Cardiac muscle cell (in vitro differentiated cells and primary cell): ENCODE measurements at regions not wholly inside any gene's neighbourhood (a gene's known extent, or its start where the extent isn't known, plus 50 kb on each side); places are given as distances from the start of the nearest gene placed in this dataset.

Source experiments
- DNase-seq, 2 donors: peaks; one replicate each; pipeline versions ENCODE4 v3.0.0 to v3.0.0-alpha.2; 2010 to 2017; ENCODE audit warnings: low read depth in 1 of 2, low spot score in 1 of 2
- H3K27ac ChIP-seq: fragments of 200-600 bp; sonication (generic); 2 replicates; pipeline ENCODE4 v1.5.1; 2016
- H3K27me3 ChIP-seq: fragments of 200-600 bp; sonication (generic); 2 replicates; pipeline ENCODE4 v1.6.0; 2016; ENCODE audit warnings: control low read depth
- H3K36me3 ChIP-seq: fragments of 200-600 bp; sonication (generic); 2 replicates; pipeline ENCODE4 v1.5.1; 2016; ENCODE audit warnings: control low read depth
- H3K4me1 ChIP-seq: fragments of 200-600 bp; sonication (generic); 2 replicates; pipeline ENCODE4 v1.8.1; 2017; ENCODE audit warnings: low read depth, mild to moderate bottlenecking, mixed run types
- H3K4me3 ChIP-seq: fragments of 200-600 bp; sonication (generic); 2 replicates; pipeline ENCODE4 v1.5.1; 2016; ENCODE audit warnings: mild to moderate bottlenecking
- H3K9me3 ChIP-seq: fragments of 200-600 bp; sonication (generic); 2 replicates; pipeline ENCODE4 v1.5.1; 2017; ENCODE audit warnings: low read depth, mild to moderate bottlenecking, control low read depth
- TF ChIP-seq, protein P1 (sequence below): IDR thresholded peaks from 2 replicates; pipeline ENCODE4 v1.5.1; 2012; ENCODE audit warnings: low read depth, mild to moderate bottlenecking, low read length

GRCh38 chr4:123516576-123516975, 120.0 kb downstream of the SPRY1 start:
- Histone ChIP-seq H3K27ac (no peak overlapping the region), H3K4me3 (no peak overlapping the region), H3K9me3 (no peaks in the 10 kb centered on the region), H3K36me3 (no peaks in the 10 kb centered on the region), H3K4me1 (no peaks in the 10 kb centered on the region), H3K27me3 (no peaks in the 10 kb centered on the region)
- TF ChIP-seq, protein P1, sequence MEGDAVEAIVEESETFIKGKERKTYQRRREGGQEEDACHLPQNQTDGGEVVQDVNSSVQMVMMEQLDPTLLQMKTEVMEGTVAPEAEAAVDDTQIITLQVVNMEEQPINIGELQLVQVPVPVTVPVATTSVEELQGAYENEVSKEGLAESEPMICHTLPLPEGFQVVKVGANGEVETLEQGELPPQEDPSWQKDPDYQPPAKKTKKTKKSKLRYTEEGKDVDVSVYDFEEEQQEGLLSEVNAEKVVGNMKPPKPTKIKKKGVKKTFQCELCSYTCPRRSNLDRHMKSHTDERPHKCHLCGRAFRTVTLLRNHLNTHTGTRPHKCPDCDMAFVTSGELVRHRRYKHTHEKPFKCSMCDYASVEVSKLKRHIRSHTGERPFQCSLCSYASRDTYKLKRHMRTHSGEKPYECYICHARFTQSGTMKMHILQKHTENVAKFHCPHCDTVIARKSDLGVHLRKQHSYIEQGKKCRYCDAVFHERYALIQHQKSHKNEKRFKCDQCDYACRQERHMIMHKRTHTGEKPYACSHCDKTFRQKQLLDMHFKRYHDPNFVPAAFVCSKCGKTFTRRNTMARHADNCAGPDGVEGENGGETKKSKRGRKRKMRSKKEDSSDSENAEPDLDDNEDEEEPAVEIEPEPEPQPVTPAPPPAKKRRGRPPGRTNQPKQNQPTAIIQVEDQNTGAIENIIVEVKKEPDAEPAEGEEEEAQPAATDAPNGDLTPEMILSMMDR, result no peak
- no peak for DNase-seq

GRCh38 chr4:123517176-123517575, 120.6 kb downstream of the SPRY1 start:
- Histone ChIP-seq H3K9me3 (no peaks in the 10 kb centered on the region), H3K4me3 (no peak overlapping the region), H3K36me3 (no peaks in the 10 kb centered on the region), H3K27ac (no peak overlapping the region), H3K4me1 (no peaks in the 10 kb centered on the region), H3K27me3 (no peaks in the 10 kb centered on the region)
- DNase-seq, result no peak
- TF ChIP-seq, protein P1, result no peak

DNA sequence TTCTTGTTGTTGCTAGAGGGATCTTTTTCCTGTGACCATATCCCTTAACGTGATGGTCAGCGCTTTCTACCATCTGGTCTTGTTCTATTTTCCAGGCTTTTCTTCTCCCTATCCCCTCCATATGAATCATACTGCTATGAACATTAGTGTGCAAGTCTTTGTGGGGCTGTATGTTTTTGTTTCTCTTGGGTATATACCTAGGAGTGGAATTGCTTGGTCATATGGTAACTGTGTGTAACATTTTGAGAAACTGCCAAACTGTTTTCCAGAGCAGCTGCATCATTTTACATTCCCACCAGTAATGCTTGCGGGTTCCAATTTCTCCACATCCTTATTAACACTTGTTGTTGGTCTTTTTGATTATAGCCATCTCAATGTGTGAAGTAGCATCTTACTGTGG, 121.4 kb downstream of the SPRY1 start:
- TF ChIP-seq, protein P1, result no peak
- H3K27ac ChIP-seq, result no peak overlapping the region
- DNase-seq, result peak in 1 of 2 donors; percentile 34
- H3K4me3 ChIP-seq, result no peak overlapping the region
- H3K4me1 ChIP-seq, result no peaks in the 10 kb centered on the region
- H3K36me3 ChIP-seq, result no peaks in the 10 kb centered on the region
- H3K9me3 ChIP-seq, result no peaks in the 10 kb centered on the region
- H3K27me3 ChIP-seq, result no peaks in the 10 kb centered on the region

DNA sequence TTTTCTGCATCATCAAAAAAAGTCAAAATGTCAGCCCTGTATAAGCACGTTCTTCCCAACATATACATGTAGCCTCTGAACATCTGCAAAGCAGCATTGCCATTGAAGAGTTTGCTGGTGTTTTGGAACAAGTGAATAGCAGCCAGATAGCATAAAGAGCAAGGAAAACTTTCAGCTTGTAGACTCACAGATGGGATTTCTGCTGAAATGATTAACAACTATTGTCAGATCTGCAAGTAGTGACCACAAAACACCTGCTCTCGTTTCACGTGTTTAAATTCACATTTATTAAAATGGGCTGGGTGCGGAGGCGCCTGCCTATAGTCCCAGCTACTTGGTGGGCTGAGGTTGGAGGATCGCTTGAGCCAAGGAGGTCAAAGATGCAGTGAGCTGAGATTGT, 123.7 kb downstream of the SPRY1 start:
- Histone ChIP-seq H3K36me3 (no peaks in the 10 kb centered on the region), H3K27me3 (no peaks in the 10 kb centered on the region), H3K27ac (no peak overlapping the region), H3K9me3 (no peaks in the 10 kb centered on the region), H3K4me1 (no peaks in the 10 kb centered on the region), H3K4me3 (no peak overlapping the region)
- TF ChIP-seq, protein P1, result no peak
- no peak for DNase-seq

- no peaks in the 10 kb centered on the region for H3K36me3 ChIP-seq
- DNase-seq, result no peak
- H3K4me3 ChIP-seq, result no peak overlapping the region
- no peaks in the 10 kb centered on the region for H3K4me1 ChIP-seq
- H3K9me3 ChIP-seq, result no peaks in the 10 kb centered on the region
- no peaks in the 10 kb centered on the region for H3K27me3 ChIP-seq
- TF ChIP-seq, protein P1, result no peak
- H3K27ac ChIP-seq, result no peak overlapping the region
Observed at GRCh38 chr4:123522081-123522480, 125.5 kb downstream of the SPRY1 start.

DNA sequence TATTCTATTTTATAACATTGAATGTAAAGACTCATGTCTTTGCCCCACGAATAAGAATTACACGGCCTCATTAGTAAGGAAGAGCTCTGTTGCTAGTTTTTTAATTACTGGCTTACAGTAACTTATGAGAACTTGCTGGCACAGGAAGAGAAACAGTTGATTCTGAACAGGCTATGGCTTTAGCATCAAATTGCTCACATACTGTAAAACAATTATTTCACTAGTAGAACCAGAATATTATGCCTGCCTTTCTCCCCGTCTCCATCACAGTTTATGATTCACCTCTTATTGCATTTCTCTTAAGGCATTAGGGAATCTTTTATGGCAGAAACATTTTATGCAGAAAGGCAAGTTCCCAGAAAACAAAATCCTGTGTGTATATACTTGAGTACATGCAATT, 126.1 kb downstream of the SPRY1 start:
- H3K27ac ChIP-seq, result no peak overlapping the region
- H3K4me3 ChIP-seq, result no peak overlapping the region
- TF ChIP-seq, protein P1, result no peak
- H3K36me3 ChIP-seq, result no peaks in the 10 kb centered on the region
- H3K4me1 ChIP-seq, result no peaks in the 10 kb centered on the region
- no peaks in the 10 kb centered on the region for H3K27me3 ChIP-seq
- H3K9me3 ChIP-seq, result no peaks in the 10 kb centered on the region
- no peak for DNase-seq
